SK-N-SH treated with all-trans-retinoic acid at 6 μM for 48 hours (cell line): ENCODE measurements at regions not wholly inside any gene's neighbourhood (a gene's known extent, or its start where the extent isn't known, plus 50 kb on each side); places are given as distances from the start of the nearest gene placed in this dataset.

Experiments
- ARNTL ChIP-seq: fragments of 450-650 bp; formaldehyde crosslinking; IDR thresholded peaks from 2 replicates; pipeline ENCODE4 v1.5.0; 2020; ENCODE audit warnings: low read depth, mild to moderate bottlenecking, moderate library complexity, borderline replicate concordance
- CREB5 ChIP-seq: fragments of 250-450 bp; sonication (Bioruptor Pico); IDR thresholded peaks from 2 replicates; pipeline ENCODE4 v1.5.1; 2020; ENCODE audit warnings: low read depth, mild to moderate bottlenecking, moderate library complexity
- CSDC2 ChIP-seq: fragments of 250-450 bp; sonication (Bioruptor Pico); IDR thresholded peaks from 2 replicates; pipeline ENCODE4 v1.5.0; 2020; ENCODE audit warnings: mild to moderate bottlenecking, moderate library complexity
- ISL1 ChIP-seq: fragments of 250-450 bp; sonication (Bioruptor Pico); IDR thresholded peaks from 2 replicates; pipeline ENCODE4 v2.1.2; 2022; ENCODE audit warnings: mild to moderate bottlenecking, moderate library complexity
- POU6F1 ChIP-seq: fragments of 250-450 bp; sonication (Bioruptor Pico); IDR thresholded peaks from 2 replicates; pipeline ENCODE4 v1.8.0; 2021; ENCODE audit warnings: low read depth, mild to moderate bottlenecking, moderate library complexity, borderline replicate concordance
- RARB ChIP-seq: fragments of 250-450 bp; sonication (Bioruptor Pico); IDR thresholded peaks from 2 replicates; pipeline ENCODE4 v1.8.0; 2021; ENCODE audit warnings: mild to moderate bottlenecking, moderate library complexity
- ZC3H10 ChIP-seq: fragments of 250-450 bp; sonication (Bioruptor Pico); IDR thresholded peaks from 2 replicates; pipeline ENCODE4 v1.5.1; 2021; ENCODE audit warnings: mild to moderate bottlenecking, moderate library complexity
- ZFP30 ChIP-seq: fragments of 450-650 bp; formaldehyde crosslinking; IDR thresholded peaks from 2 replicates; pipeline ENCODE4 v1.5.0; 2022; ENCODE audit warnings: mild to moderate bottlenecking, moderate library complexity
- ZNF565 ChIP-seq: fragments of 450-650 bp; formaldehyde crosslinking; conservative IDR thresholded peaks from 2 replicates; pipeline ENCODE4 v1.5.0; 2020; ENCODE audit warnings: low read depth, mild to moderate bottlenecking, moderate library complexity
- ZNF8 ChIP-seq: fragments of 450-650 bp; formaldehyde crosslinking; IDR thresholded peaks from 2 replicates; pipeline ENCODE4 v1.5.0; 2020; ENCODE audit warnings: mild to moderate bottlenecking, moderate library complexity
- TF ChIP-seq, protein P1 (sequence below): fragments of 250-450 bp; sonication (Bioruptor Pico); IDR thresholded peaks from 2 replicates; pipeline ENCODE4 v1.8.0; 2020; ENCODE audit warnings: mild to moderate bottlenecking, moderate library complexity, borderline replicate concordance

GRCh38 chr2:184004948-184005672, 593.2 kb upstream of the ZNF804A start:
- TF ChIP-seq ZFP30 (CRISPR knock-in tag), result no peak
- TF ChIP-seq RARB (CRISPR knock-in tag), result no peak
- TF ChIP-seq ZC3H10 (CRISPR knock-in tag), result no peak
- TF ChIP-seq POU6F1 (CRISPR knock-in tag), result no peak
- no peak for TF ChIP-seq ZNF8 (CRISPR knock-in tag)
- TF ChIP-seq ISL1 (CRISPR knock-in tag), result no peak
- TF ChIP-seq CREB5 (CRISPR knock-in tag), result no peak
- TF ChIP-seq ARNTL, result no peak
- no peak for TF ChIP-seq ZNF565 (CRISPR knock-in tag)
- TF ChIP-seq CSDC2 (CRISPR knock-in tag), result no peak
- TF ChIP-seq, protein P1, sequence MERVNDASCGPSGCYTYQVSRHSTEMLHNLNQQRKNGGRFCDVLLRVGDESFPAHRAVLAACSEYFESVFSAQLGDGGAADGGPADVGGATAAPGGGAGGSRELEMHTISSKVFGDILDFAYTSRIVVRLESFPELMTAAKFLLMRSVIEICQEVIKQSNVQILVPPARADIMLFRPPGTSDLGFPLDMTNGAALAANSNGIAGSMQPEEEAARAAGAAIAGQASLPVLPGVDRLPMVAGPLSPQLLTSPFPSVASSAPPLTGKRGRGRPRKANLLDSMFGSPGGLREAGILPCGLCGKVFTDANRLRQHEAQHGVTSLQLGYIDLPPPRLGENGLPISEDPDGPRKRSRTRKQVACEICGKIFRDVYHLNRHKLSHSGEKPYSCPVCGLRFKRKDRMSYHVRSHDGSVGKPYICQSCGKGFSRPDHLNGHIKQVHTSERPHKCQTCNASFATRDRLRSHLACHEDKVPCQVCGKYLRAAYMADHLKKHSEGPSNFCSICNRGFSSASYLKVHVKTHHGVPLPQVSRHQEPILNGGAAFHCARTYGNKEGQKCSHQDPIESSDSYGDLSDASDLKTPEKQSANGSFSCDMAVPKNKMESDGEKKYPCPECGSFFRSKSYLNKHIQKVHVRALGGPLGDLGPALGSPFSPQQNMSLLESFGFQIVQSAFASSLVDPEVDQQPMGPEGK (CRISPR knock-in tag), result no peak
